CD4-positive, alpha-beta T cell treated with Interleukin-17A for 1 hour (primary cell): ENCODE measurements at regions not wholly inside any gene's neighbourhood (a gene's known extent, or its start where the extent isn't known, plus 50 kb on each side); places are given as distances from the start of the nearest gene placed in this dataset.

Experiments used
- DNase-seq: peaks from one replicate; pipeline ENCODE4 v3.0.0-alpha.2; 2020

GRCh38 chr17:5635949-5636348 lies 51.6 kb upstream of the NLRP1 start:
- no peak for DNase-seq

GRCh38 chr17:5638596-5638995 lies 54.3 kb upstream of the NLRP1 start:
- DNase-seq: no peak

- DNase-seq: no peak
These were observed 56.4 kb upstream of the NLRP1 start for GRCh38 chr17:5640726-5641125.

GRCh38 chr17:5642752-5643151 lies 58.4 kb upstream of the NLRP1 start:
- no peak for DNase-seq

- DNase-seq: no peak
These were observed 59.8 kb upstream of the NLRP1 start for GRCh38 chr17:5644065-5644464.

- DNase-seq: no peak
These were observed 67.0 kb upstream of the NLRP1 start for GRCh38 chr17:5651348-5651747.

GRCh38 chr17:5661491-5662125 lies 77.3 kb upstream of the NLRP1 start:
- DNase-seq: no peak

- DNase-seq: no peak
These were observed 78.2 kb upstream of the NLRP1 start for GRCh38 chr17:5662409-5663085.

GRCh38 chr17:5665164-5665563 lies 80.9 kb upstream of the NLRP1 start:
- no peak for DNase-seq

- DNase-seq: no peak
These were observed 83.6 kb upstream of the NLRP1 start for GRCh38 chr17:5667871-5668270.

- no peak for DNase-seq
These were observed 84.3 kb upstream of the NLRP1 start for GRCh38 chr17:5668557-5669138.

GRCh38 chr17:5669191-5669590 lies 84.9 kb upstream of the NLRP1 start:
- DNase-seq: no peak

GRCh38 chr17:5672141-5672540 lies 87.8 kb upstream of the NLRP1 start:
- no peak for DNase-seq

- no peak for DNase-seq
These were observed 88.6 kb upstream of the NLRP1 start for GRCh38 chr17:5672815-5673430.

- no peak for DNase-seq
These were observed 91.5 kb upstream of the NLRP1 start for GRCh38 chr17:5675625-5676421.

- DNase-seq: no peak
These were observed 93.3 kb upstream of the NLRP1 start for GRCh38 chr17:5677620-5678019.

- DNase-seq: no peak
These were observed 93.9 kb upstream of the NLRP1 start for GRCh38 chr17:5678171-5678570.

GRCh38 chr17:5680766-5681165 lies 96.5 kb upstream of the NLRP1 start:
- DNase-seq: no peak

- DNase-seq: no peak
These were observed 98.9 kb upstream of the NLRP1 start for GRCh38 chr17:5683241-5683640.

GRCh38 chr17:5686074-5686635 lies 101.8 kb upstream of the NLRP1 start:
- no peak for DNase-seq

- no peak for DNase-seq
These were observed 103.3 kb upstream of the NLRP1 start for GRCh38 chr17:5687646-5688045.

GRCh38 chr17:5693821-5694220 lies 109.5 kb upstream of the NLRP1 start:
- DNase-seq: no peak

- DNase-seq: no peak
These were observed 110.2 kb upstream of the NLRP1 start for GRCh38 chr17:5694551-5694950.
